ENCODE measurements at regions not wholly inside any gene's neighbourhood (a gene's known extent, or its start where the extent isn't known, plus 50 kb on each side); places are given as distances from the start of the nearest gene placed in this dataset.
"Not testable (repeated sequence)": the region's sequence is repeated elsewhere in the genome, so short reads cannot be mapped to it uniquely, and the experiment has no call there.

DNA sequence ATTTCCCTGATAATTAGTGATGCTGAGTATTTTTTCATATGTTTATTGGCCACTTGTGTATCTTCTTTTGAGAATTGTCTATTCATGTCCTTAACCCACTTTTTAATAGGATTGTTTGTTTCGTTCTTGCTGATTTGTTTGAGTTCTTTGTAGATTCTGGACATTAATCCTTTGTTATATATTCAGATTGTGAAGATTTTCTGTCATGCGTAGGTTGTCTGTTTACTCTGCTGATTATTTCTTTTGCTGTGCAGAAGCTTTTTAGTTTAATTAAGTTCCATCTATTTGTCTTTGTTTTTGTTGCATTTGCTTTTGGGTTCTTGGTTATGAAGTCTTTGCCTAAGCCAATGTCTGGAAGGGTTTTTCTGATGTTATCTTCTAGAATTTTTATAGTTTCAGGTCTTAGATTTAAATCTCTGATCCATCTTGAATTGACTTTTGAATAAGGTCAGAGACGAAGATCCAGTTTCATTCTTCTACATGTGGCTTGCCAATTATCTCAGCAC is 438.4 kb upstream of the TBL1XR1 start:
- H3K9me3 ChIP-seq (ENCODE audit: control insufficient read depth in 3 of 3, low read length in 3 of 3); H3K4me3 ChIP-seq (ENCODE audit: low read length in 3 of 3); H3K9ac ChIP-seq (ENCODE audit: low read depth in 1 of 3, low read length in 3 of 3); H3K4me1 ChIP-seq (ENCODE audit: control insufficient read depth in 3 of 3, insufficient read depth in 3 of 3, low read length in 3 of 3); H3K27ac ChIP-seq (ENCODE audit: low read depth, low read length); H3K27me3 ChIP-seq (ENCODE audit: control insufficient read depth in 3 of 3, insufficient read depth in 3 of 3, low read length in 3 of 3); H3K36me3 ChIP-seq (ENCODE audit: control insufficient read depth in 3 of 3, insufficient read depth in 3 of 3, low read length in 3 of 3): not testable (repeated sequence)

DNA sequence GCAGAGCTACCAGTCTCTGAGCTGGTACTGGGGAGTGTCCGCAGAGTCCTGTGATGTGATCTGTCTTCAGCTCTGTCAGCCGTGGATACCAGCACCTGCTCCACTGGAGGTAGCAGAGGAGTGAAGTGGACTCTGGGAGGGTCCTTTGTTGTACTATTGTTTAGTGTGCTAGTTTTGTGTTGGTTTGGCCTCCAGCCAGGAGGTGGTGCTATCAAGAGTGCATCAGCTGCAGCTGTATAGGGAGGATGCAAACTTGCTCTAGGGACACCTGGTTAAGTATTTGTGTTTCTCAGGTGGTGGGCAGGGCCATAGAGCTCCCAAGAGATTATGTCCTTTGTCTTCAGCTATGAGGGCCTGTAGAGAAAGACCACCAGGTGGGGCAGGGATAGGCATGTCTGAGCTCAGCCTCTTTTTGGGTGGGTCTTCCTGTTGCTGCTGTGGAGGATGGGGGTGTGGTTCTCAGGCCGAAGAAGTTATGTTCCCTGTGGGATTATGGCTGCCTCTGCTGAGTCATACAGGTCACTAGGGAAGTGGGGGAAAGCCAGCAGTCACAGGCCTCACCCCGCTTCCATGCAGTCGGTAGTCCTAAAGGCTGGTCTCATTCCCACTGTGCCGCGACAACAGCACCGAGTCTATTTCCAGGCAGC is 443.2 kb upstream of the TBL1XR1 start:
- Histone ChIP-seq H3K36me3 (ENCODE audit: control insufficient read depth in 3 of 3, insufficient read depth in 3 of 3, low read length in 3 of 3) (no peaks in the 10 kb centered on the region), H3K9ac (ENCODE audit: low read depth in 1 of 3, low read length in 3 of 3) (no peak overlapping the region), H3K9me3 (ENCODE audit: control insufficient read depth in 3 of 3, low read length in 3 of 3) (no peaks in the 10 kb centered on the region), H3K27me3 (ENCODE audit: control insufficient read depth in 3 of 3, insufficient read depth in 3 of 3, low read length in 3 of 3) (no peaks in the 10 kb centered on the region), H3K4me3 (ENCODE audit: low read length in 3 of 3) (no peak overlapping the region), H3K27ac (ENCODE audit: low read depth, low read length) (no peak overlapping the region), H3K4me1 (ENCODE audit: control insufficient read depth in 3 of 3, insufficient read depth in 3 of 3, low read length in 3 of 3) (no peaks in the 10 kb centered on the region)

DNA sequence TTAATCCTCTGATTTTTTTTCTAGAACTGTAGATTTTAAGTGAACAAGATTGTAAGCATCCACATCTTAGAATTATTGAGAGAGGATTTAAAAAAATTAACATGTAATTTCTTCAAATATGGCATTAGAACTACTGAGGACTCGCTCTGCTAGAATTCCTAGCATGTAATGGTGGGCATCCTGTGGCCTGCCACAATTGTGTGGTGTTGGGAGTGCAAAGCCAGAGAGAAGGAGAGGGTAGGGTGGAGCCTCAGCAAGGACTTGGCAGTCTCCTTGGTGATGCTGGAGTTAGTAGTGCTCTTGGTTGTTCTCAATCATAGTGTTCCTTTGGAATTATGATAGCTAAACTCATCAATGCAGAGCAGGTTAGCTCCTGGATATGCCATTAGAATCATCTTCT is 443.9 kb upstream of the TBL1XR1 start:
- Histone ChIP-seq H3K4me1 (ENCODE audit: control insufficient read depth in 3 of 3, insufficient read depth in 3 of 3, low read length in 3 of 3) (no peaks in the 10 kb centered on the region), H3K27me3 (ENCODE audit: control insufficient read depth in 3 of 3, insufficient read depth in 3 of 3, low read length in 3 of 3) (no peaks in the 10 kb centered on the region), H3K9me3 (ENCODE audit: control insufficient read depth in 3 of 3, low read length in 3 of 3) (no peaks in the 10 kb centered on the region), H3K9ac (ENCODE audit: low read depth in 1 of 3, low read length in 3 of 3) (no peak overlapping the region), H3K4me3 (ENCODE audit: low read length in 3 of 3) (no peak overlapping the region), H3K27ac (ENCODE audit: low read depth, low read length) (no peak overlapping the region), H3K36me3 (ENCODE audit: control insufficient read depth in 3 of 3, insufficient read depth in 3 of 3, low read length in 3 of 3) (no peaks in the 10 kb centered on the region)

DNA sequence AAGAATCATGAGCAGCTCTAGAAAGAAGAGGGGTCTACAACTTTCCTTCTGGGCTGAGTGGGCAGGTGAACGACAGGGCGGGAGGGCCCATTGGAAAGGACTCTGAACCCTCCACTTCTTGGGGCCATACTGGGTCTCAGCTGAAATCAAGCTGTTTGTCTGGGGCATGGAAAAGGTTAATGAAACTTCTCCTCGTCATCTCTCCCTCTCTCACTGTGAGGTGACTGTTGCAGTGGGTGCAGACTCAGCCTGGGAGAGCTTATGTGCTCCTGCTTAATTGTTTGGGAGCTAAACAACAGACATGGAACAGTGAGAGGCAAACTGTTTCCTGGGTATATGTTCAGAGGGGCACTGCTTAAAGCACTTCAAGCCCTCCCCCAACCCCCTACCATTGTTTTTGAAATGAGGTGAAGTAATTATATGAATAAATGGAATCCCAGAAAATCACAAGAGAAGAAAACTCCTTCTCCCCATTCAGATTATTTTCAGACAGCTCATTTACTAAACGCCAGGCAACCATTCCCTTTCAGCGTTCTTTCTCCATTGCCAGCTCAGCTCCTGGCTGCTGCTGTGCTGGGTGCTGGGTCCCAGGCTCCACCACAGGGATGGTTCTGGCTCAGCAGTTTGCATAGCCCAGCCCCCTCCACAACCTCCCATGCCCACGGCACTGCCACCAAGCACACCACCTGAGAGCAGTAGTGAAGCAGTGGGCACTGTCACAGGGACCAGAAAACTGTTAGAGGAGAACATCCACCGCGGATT is 444.9 kb upstream of the TBL1XR1 start:
- no peaks in the 10 kb centered on the region for H3K9me3 ChIP-seq (ENCODE audit: control insufficient read depth in 3 of 3, low read length in 3 of 3)
- no peaks in the 10 kb centered on the region for H3K36me3 ChIP-seq (ENCODE audit: control insufficient read depth in 3 of 3, insufficient read depth in 3 of 3, low read length in 3 of 3)
- no peak overlapping the region for H3K4me3 ChIP-seq (ENCODE audit: low read length in 3 of 3)
- no peaks in the 10 kb centered on the region for H3K27me3 ChIP-seq (ENCODE audit: control insufficient read depth in 3 of 3, insufficient read depth in 3 of 3, low read length in 3 of 3)
- no peaks in the 10 kb centered on the region for H3K4me1 ChIP-seq (ENCODE audit: control insufficient read depth in 3 of 3, insufficient read depth in 3 of 3, low read length in 3 of 3)
- H3K9ac ChIP-seq (ENCODE audit: low read depth in 1 of 3, low read length in 3 of 3), result no peak overlapping the region
- no peak overlapping the region for H3K27ac ChIP-seq (ENCODE audit: low read depth, low read length)

DNA sequence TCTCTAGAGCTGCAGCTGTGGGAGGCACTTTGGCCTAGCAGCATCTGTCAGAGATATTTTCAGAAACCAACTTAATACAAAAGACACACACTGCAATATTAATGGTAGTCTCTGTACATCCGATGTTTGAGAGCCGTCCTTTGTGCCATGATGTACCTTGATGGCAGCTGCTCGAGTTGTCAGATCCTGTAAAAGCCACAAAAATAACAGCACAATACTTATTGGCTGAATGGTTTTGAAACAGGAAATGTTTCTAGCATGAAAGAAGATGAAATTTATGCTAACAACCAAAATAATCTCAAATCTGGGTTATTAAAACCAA is 445.5 kb upstream of the TBL1XR1 start:
- Histone ChIP-seq H3K4me1 (ENCODE audit: control insufficient read depth in 3 of 3, insufficient read depth in 3 of 3, low read length in 3 of 3) (no peaks in the 10 kb centered on the region), H3K9ac (ENCODE audit: low read depth in 1 of 3, low read length in 3 of 3) (no peak overlapping the region), H3K27ac (ENCODE audit: low read depth, low read length) (no peak overlapping the region), H3K4me3 (ENCODE audit: low read length in 3 of 3) (no peak overlapping the region), H3K9me3 (ENCODE audit: control insufficient read depth in 3 of 3, low read length in 3 of 3) (no peaks in the 10 kb centered on the region), H3K27me3 (ENCODE audit: control insufficient read depth in 3 of 3, insufficient read depth in 3 of 3, low read length in 3 of 3) (no peaks in the 10 kb centered on the region), H3K36me3 (ENCODE audit: control insufficient read depth in 3 of 3, insufficient read depth in 3 of 3, low read length in 3 of 3) (no peaks in the 10 kb centered on the region)

DNA sequence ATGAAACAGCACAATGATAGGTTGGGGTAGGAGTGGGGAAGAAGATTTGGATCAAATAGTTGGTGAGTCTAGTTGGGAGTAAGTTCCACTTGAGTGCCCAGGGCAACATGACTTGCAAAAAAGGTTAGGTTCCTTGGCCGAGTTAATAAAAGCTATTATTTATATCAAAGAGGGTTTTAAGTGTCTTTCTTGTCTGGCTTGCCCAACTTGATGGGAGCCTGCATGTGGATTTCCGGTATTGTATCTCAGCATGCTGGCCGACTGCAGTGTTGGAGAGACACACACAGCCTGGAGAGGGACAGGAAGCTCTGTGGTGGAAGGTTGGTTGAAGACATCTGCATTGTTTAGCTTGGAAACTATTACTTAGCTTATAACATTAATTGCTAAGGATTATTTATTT is 449.5 kb upstream of the TBL1XR1 start:
- no peaks in the 10 kb centered on the region for H3K4me1 ChIP-seq (ENCODE audit: control insufficient read depth in 3 of 3, insufficient read depth in 3 of 3, low read length in 3 of 3)
- no peaks in the 10 kb centered on the region for H3K27me3 ChIP-seq (ENCODE audit: control insufficient read depth in 3 of 3, insufficient read depth in 3 of 3, low read length in 3 of 3)
- no peak overlapping the region for H3K27ac ChIP-seq (ENCODE audit: low read depth, low read length)
- no peak overlapping the region for H3K4me3 ChIP-seq (ENCODE audit: low read length in 3 of 3)
- no peaks in the 10 kb centered on the region for H3K36me3 ChIP-seq (ENCODE audit: control insufficient read depth in 3 of 3, insufficient read depth in 3 of 3, low read length in 3 of 3)
- no peak overlapping the region for H3K9ac ChIP-seq (ENCODE audit: low read depth in 1 of 3, low read length in 3 of 3)
- no peaks in the 10 kb centered on the region for H3K9me3 ChIP-seq (ENCODE audit: control insufficient read depth in 3 of 3, low read length in 3 of 3)

DNA sequence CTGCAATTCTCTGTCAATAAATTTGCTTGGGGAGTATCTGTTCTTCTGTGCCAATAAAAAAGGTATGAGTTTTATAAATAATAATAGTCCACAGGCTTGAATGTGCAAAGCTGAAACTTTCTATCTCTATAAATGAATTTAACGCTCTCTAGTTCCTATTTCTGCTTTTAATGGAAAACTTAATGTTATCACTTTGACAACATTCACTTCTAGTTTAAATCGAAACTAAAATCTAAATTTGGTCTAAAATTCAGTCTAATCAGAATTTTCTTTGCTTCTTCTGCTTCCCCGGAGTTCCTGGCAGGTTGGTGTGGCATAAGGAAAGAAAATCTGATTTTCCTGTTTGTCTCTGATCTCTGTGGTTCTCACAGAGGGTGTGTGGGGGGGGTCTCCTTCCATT is 450.1 kb upstream of the TBL1XR1 start:
- H3K4me3 ChIP-seq (ENCODE audit: low read length in 3 of 3), result no peak overlapping the region

DNA sequence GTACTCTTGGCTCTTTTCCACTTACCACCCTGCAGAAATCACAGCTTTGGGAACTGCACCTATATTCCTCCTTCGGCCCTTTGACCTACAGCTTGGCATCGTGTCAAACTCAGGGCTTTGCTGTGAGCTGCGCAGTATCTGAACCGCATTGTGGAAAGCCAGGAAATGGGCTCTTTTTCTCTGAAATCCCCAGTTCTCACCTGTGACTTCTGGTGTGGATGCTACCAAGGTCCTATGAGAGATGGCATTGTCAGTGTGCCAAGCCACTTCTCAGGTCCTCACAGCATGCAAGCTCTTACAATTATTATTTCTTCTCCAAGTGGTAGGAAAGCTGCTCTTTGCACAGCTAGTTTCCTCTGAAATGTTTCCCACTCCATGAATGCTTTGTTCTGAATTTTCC is 450.6 kb upstream of the TBL1XR1 start:
- no peaks in the 10 kb centered on the region for H3K36me3 ChIP-seq (ENCODE audit: control insufficient read depth in 3 of 3, insufficient read depth in 3 of 3, low read length in 3 of 3)
- H3K4me3 ChIP-seq (ENCODE audit: low read length in 3 of 3), result no peak overlapping the region
- H3K4me1 ChIP-seq (ENCODE audit: control insufficient read depth in 3 of 3, insufficient read depth in 3 of 3, low read length in 3 of 3), result no peaks in the 10 kb centered on the region
- H3K9ac ChIP-seq (ENCODE audit: low read depth in 1 of 3, low read length in 3 of 3), result no peak overlapping the region
- H3K27me3 ChIP-seq (ENCODE audit: control insufficient read depth in 3 of 3, insufficient read depth in 3 of 3, low read length in 3 of 3), result no peaks in the 10 kb centered on the region
- H3K9me3 ChIP-seq (ENCODE audit: control insufficient read depth in 3 of 3, low read length in 3 of 3), result no peaks in the 10 kb centered on the region
- no peak overlapping the region for H3K27ac ChIP-seq (ENCODE audit: low read depth, low read length)

More for the DNA sequence above, 450.1 kb upstream of the TBL1XR1 start:
- H3K27me3 ChIP-seq (ENCODE audit: control insufficient read depth in 3 of 3, insufficient read depth in 3 of 3, low read length in 3 of 3), result no peaks in the 10 kb centered on the region
- H3K9ac ChIP-seq (ENCODE audit: low read depth in 1 of 3, low read length in 3 of 3), result no peak overlapping the region
- no peaks in the 10 kb centered on the region for H3K9me3 ChIP-seq (ENCODE audit: control insufficient read depth in 3 of 3, low read length in 3 of 3)
- no peaks in the 10 kb centered on the region for H3K4me1 ChIP-seq (ENCODE audit: control insufficient read depth in 3 of 3, insufficient read depth in 3 of 3, low read length in 3 of 3)
- H3K36me3 ChIP-seq (ENCODE audit: control insufficient read depth in 3 of 3, insufficient read depth in 3 of 3, low read length in 3 of 3), result no peaks in the 10 kb centered on the region
- H3K27ac ChIP-seq (ENCODE audit: low read depth, low read length), result no peak overlapping the region

DNA sequence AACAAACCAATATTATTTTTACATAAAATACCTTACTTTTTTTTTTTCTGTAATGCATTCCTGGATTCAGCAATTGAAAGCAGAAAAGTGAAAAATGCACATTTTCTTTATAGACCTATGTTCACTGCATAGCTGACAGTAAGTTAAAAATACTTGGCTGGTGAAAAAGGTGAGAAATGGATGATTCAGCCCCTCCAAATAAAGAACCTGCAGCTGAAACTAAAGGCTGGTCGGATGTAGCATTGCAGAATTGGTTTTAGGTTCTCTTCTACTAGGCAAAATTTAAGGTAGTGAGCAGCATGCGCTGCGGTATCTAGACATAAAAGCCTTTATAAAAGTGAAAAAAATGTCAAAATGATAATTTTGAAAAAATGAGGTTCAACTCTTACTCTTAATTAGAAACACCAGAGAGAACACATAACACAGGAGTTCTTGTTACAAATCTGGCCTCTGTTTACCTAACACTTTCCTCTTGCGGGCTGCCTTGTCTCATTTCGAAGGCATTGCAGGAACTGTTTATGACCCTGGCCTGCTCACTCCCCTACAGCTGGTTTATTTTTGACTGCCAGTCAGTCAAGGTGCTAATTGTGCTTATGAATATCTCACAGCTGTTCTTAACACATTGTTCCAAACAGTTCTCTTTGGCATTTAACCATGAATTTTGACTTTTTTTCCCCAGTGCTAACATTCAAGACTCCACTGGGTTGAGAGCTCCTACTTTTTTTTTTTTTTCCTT is 455.4 kb upstream of the TBL1XR1 start:
- H3K4me3 ChIP-seq (ENCODE audit: low read length in 3 of 3), result no peak overlapping the region
- no peaks in the 10 kb centered on the region for H3K27me3 ChIP-seq (ENCODE audit: control insufficient read depth in 3 of 3, insufficient read depth in 3 of 3, low read length in 3 of 3)
- no peaks in the 10 kb centered on the region for H3K4me1 ChIP-seq (ENCODE audit: control insufficient read depth in 3 of 3, insufficient read depth in 3 of 3, low read length in 3 of 3)
- H3K9ac ChIP-seq (ENCODE audit: low read depth in 1 of 3, low read length in 3 of 3), result no peak overlapping the region
- no peaks in the 10 kb centered on the region for H3K9me3 ChIP-seq (ENCODE audit: control insufficient read depth in 3 of 3, low read length in 3 of 3)
- no peaks in the 10 kb centered on the region for H3K36me3 ChIP-seq (ENCODE audit: control insufficient read depth in 3 of 3, insufficient read depth in 3 of 3, low read length in 3 of 3)
- H3K27ac ChIP-seq (ENCODE audit: low read depth, low read length), result no peak overlapping the region

DNA sequence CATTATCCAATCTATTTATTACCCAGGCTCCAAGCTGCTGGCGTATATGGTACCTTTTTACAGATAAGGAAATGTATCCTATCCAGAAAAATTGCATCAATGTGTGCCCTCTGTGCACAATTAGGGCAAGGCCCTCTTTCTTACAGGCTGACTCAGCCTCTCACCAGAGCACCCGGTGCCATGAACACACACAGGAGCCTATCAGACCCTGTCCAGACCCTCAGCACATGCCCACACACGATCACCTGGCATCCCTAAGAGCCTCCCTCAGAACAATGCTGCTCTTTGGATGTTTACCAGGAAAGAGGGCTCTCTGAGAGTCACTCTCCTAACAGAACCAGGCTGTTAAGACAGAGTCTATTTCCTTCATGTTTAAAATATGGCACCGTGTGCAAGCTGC is 460.0 kb upstream of the TBL1XR1 start:
- H3K4me3 ChIP-seq (ENCODE audit: low read length in 3 of 3), result no peak overlapping the region
- no peaks in the 10 kb centered on the region for H3K9me3 ChIP-seq (ENCODE audit: control insufficient read depth in 3 of 3, low read length in 3 of 3)
- H3K27me3 ChIP-seq (ENCODE audit: control insufficient read depth in 3 of 3, insufficient read depth in 3 of 3, low read length in 3 of 3), result no peaks in the 10 kb centered on the region
- no peak overlapping the region for H3K27ac ChIP-seq (ENCODE audit: low read depth, low read length)
- H3K9ac ChIP-seq (ENCODE audit: low read depth in 1 of 3, low read length in 3 of 3), result no peak overlapping the region
- H3K36me3 ChIP-seq (ENCODE audit: control insufficient read depth in 3 of 3, insufficient read depth in 3 of 3, low read length in 3 of 3), result no peaks in the 10 kb centered on the region
- no peaks in the 10 kb centered on the region for H3K4me1 ChIP-seq (ENCODE audit: control insufficient read depth in 3 of 3, insufficient read depth in 3 of 3, low read length in 3 of 3)

All from skeletal muscle tissue (tissue), 3 donors.